AG04449 (cell line): ENCODE measurements at regions not wholly inside any gene's neighbourhood (a gene's known extent, or its start where the extent isn't known, plus 50 kb on each side); places are given as distances from the start of the nearest gene placed in this dataset.

Experiments
- CTCF ChIA-PET: fragments of 350-600 bp; formaldehyde crosslinking; extraction: SDS; loops from one replicate; lab custom pipeline; 2021; ENCODE audit warnings: antibody characterized with exemption; lab: Yijun Ruan, JAX
- POLR2A ChIA-PET: fragments of 400-600, 350-600 bp; formaldehyde crosslinking; extraction: SDS; loops from one replicate; lab custom pipeline; 2020; ENCODE audit warnings: antibody characterized with exemption, inconsistent platforms; lab: Yijun Ruan, JAX
- DNase-seq: peaks from one replicate; pipeline ENCODE4 v3.0.0-alpha.2; 2010; ENCODE audit warnings: low read depth, low spot score
- H3K4me3 ChIP-seq: 2 replicates; pipeline ENCODE4 v1.5.1; 2011; ENCODE audit warnings: low read depth, mild to moderate bottlenecking, control low read depth, low read length
- CTCF ChIP-seq: IDR thresholded peaks from one replicate; pipeline ENCODE4 v1.5.1; 2011; ENCODE audit warnings: mild to moderate bottlenecking, moderate library complexity, low read length, control low read depth, inconsistent platforms; ENCODE audit not compliant: insufficient read depth; ENCODE audit errors: missing control alignments

- no peak for DNase-seq
- POLR2A ChIA-PET: no interaction called here
- CTCF ChIA-PET: no interaction called here
- H3K4me3 ChIP-seq: no peak overlapping the region
- TF ChIP-seq CTCF: no peak
These were observed 613.3 kb downstream of the TSN start for GRCh38 chr2:122368576-122369243.

DNA sequence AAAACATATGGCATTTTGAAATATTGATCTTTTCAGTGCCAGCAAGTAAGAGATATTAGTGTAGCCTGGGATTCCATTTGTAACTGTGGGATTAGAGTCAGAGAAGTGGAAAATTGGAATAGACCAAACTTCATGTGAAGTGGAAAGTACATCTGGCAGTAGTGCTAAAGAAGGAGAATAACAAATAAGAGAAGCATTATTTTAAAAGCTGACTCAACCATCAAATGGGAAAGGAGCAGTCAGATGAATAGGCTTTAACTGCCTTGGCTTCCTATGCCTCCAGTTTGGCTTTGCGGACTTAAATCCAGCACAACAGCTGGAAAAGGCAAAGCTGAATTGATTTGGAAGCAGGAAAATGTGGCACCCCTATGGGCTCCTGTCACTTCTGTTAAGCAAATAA is 623.1 kb downstream of the TSN start:
- ChIA-PET POLR2A (no interaction called here), CTCF (no interaction called here)
- no peak for TF ChIP-seq CTCF

DNA sequence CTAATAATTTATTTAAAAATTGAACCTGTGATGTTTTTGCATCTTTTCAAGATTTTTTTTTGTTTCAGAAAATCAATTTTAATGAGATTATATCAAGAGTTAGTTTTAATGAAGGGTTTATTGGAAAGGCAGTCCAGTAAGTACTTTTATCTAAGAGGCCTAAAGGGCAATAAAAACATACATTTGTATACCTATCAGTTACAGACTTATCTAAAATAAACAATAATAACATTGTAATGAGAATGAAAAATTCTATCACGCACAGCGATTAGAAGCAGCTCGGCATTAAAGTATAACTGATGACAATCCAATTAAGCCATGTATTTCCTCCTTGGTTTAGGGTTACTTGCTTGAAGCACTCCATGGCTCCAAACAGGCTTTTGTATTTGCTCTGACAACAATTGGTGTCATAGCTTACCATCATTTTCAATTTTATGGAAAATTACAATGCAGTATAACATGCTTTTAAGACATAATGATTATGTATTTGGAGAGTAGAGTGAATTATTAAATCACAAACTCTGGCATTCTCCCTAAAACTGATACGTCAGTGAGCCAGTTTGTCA is 629.4 kb downstream of the TSN start:
- no peak overlapping the region for H3K4me3 ChIP-seq
- TF ChIP-seq CTCF: no peak
- no peak for DNase-seq
- ChIA-PET POLR2A (no interaction called here), CTCF (no interaction called here)

More for the DNA sequence above, 623.1 kb downstream of the TSN start:
- H3K4me3 ChIP-seq: no peak overlapping the region
- no peak for DNase-seq

DNA sequence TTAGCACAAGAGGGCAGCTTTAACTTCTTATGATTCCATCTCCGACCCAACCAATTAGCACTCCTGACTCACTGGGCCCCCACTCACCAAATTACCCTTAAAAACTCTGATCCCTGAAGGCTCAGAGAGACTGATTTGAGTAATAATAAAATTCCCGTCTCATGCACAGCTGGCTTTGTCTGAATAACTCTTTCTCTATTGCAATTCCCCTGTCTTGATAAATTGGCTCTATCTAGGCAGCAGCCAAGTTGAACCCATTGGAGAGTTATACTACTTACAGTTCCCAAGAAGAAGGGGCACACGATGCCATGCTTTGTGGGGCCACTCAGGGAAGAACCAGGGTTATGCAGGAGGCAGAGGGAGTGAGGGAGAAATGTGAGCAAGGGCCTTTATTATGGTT is 632.8 kb downstream of the TSN start:
- DNase-seq: no peak
- ChIA-PET CTCF (no interaction called here), POLR2A (no interaction called here)
- no peak for TF ChIP-seq CTCF
- no peak overlapping the region for H3K4me3 ChIP-seq

DNA sequence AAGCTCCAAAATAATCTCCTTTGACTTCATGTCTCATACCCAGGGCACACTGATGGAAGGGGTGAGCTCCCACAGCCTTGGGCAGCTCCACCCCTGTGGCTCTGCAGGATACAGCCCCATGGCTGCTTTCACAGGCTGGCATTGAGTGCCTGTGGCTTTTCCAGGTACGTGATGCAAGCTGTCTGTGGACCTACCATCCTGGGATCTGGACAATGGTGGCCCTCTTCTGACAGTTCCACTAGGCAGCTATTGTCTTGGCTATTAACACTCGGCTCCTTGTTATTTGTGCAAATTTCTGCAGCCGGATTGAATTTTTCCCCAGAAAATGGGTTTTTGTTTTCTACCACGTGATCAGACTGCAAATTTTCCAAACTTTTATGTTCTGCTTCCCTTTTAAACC is 634.2 kb downstream of the TSN start:
- ChIA-PET CTCF (no interaction called here), POLR2A (no interaction called here)
- no peak for DNase-seq
- no peak for TF ChIP-seq CTCF
- H3K4me3 ChIP-seq: no peak overlapping the region

DNA sequence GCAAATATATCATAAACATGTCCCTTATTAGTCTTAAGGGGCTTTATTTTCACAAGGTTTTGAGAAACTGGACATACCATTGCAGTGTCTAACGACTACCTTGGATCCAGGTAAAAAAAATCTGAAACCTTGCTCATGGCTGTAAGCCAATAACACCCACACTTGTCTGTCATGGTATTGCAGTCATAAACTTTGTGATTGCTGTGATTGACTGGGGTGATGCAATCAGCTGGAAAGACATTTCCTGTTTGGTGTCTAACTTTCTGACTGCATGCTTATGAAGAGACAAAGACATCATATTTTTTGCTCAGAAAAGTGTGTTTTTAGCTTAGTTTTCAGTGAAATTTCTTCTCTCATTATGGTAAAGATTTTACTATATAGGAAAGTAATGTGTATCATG is 635.0 kb downstream of the TSN start:
- ChIA-PET POLR2A (no interaction called here), CTCF (no interaction called here)
- no peak overlapping the region for H3K4me3 ChIP-seq
- no peak for DNase-seq
- no peak for TF ChIP-seq CTCF
